Lower leg skin (tissue), 4 donors: ENCODE measurements at regions not wholly inside any gene's neighbourhood (a gene's known extent, or its start where the extent isn't known, plus 50 kb on each side); places are given as distances from the start of the nearest gene placed in this dataset.

Source experiments
- DNase-seq, 2 donors: peaks; one replicate each; pipeline ENCODE4 v3.0.0-alpha.2; 2019; ENCODE audit warnings: low spot score in 2 of 2
- H3K4me3 ChIP-seq: fragments of 200-600 bp; sonication (generic); 2 replicates; pipeline ENCODE4 v1.5.1; 2017; ENCODE audit warnings: mild to moderate bottlenecking, low read depth; ENCODE audit not compliant: poor library complexity, severe bottlenecking
- POLR2A ChIP-seq, 2 donors: fragments of 450-650 bp; IDR thresholded peaks; one replicate each; pipeline ENCODE4 v1.6.1; 2016 to 2017; ENCODE audit warnings: antibody characterized with exemption in 2 of 2, mild to moderate bottlenecking in 1 of 2, moderate library complexity in 1 of 2
- WGBS, 2 donors: methylation state at CpG; one replicate each; pipeline ENCODE4 v1.1.5; 2018; 5-methylcytosine and 5-hydroxymethylcytosine counted together
- intact Hi-C: fragments of 100-400 bp; cut with DNase I; formaldehyde crosslinking; loops from one replicate; pipeline ENCODE4 v1.15.0; 2023; ENCODE audit warnings: low total_unique reads
- TF ChIP-seq, protein P1 (sequence below), 3 donors: fragments of 450-650 bp; IDR thresholded peaks; one replicate each; pipeline ENCODE4 v1.5.1; 2016; ENCODE audit warnings: antibody characterized with exemption in 3 of 3, mild to moderate bottlenecking in 3 of 3, moderate library complexity in 2 of 3

DNA sequence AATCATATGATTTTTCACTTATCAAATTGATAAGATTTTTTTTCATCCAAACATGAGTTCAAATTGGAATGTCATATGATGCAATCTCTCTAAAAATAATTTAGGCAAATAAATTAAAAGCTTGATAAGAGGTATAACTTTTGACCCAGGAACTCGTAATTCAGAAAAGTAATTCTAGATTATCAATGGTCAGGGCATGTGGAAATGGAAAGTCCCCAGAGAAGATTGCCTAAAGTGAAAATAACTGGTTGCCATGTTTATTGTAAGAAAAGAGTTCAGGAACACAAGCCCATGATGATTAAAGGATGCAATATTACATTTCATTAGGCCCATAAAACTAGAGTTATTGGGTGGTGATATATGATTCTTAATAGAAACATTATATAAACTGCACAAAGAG lies 1514.8 kb downstream of the SI start:
- TF ChIP-seq, protein P1, sequence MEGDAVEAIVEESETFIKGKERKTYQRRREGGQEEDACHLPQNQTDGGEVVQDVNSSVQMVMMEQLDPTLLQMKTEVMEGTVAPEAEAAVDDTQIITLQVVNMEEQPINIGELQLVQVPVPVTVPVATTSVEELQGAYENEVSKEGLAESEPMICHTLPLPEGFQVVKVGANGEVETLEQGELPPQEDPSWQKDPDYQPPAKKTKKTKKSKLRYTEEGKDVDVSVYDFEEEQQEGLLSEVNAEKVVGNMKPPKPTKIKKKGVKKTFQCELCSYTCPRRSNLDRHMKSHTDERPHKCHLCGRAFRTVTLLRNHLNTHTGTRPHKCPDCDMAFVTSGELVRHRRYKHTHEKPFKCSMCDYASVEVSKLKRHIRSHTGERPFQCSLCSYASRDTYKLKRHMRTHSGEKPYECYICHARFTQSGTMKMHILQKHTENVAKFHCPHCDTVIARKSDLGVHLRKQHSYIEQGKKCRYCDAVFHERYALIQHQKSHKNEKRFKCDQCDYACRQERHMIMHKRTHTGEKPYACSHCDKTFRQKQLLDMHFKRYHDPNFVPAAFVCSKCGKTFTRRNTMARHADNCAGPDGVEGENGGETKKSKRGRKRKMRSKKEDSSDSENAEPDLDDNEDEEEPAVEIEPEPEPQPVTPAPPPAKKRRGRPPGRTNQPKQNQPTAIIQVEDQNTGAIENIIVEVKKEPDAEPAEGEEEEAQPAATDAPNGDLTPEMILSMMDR (IDR thresholded peaks at IDR 0.05), result no peak
- TF ChIP-seq POLR2A (IDR thresholded peaks at IDR 0.05), result no peak
- WGBS, 2 donors, result 54 to 79% methylated on average over 1 of the region's 1 CpG
- DNase-seq, result no peak
- H3K4me3 ChIP-seq, result no peak overlapping the region
- intact Hi-C loops, result no loop called here

DNA sequence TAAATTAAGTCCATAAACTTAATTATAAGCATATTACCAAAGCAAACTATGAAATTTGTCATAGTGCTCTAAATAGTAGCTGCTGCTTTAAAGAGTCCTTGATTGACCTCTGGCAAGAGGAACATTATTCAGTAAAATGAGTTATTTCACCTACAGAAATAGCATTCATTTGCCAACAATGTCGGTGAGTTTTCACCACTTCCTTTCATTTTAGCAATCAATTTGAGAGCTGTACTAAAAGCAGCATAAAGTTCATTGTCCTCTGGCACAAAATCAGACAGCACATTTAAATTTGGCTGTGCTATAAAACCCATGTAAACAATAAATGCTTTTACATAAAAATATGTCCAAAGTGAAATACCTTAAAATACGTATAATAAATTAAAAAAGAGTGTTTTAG lies 1515.7 kb downstream of the SI start:
- H3K4me3 ChIP-seq, result no peak overlapping the region
- TF ChIP-seq POLR2A (IDR thresholded peaks at IDR 0.05), result no peak
- TF ChIP-seq, protein P1 (IDR thresholded peaks at IDR 0.05), result no peak
- intact Hi-C loops, result no loop called here
- WGBS, 2 donors, result 33 to 38% methylated on average over 2 of the region's 2 CpGs
- no peak for DNase-seq

DNA sequence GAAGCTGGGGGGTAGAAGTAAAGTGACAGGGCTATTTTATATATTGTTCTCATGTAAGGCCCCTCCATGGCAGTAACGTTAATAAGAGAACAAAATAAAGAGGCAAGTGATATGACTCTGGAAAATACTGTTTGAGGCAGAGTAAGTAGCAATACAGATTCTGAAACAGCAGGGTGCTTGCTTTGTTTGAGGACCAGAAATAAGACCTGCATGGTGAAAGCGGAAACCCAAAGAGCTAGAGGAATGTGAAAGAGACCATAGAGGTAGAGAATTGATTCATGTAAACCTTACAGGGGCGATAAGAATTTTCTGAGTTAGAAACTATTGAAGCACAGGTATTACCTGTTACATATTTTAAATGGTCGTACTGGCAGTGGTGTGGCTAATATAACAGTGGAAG lies 1517.1 kb downstream of the SI start:
- 75 to 76% methylated on average over 4 of the region's 4 CpGs for WGBS, 2 donors
- intact Hi-C loops, result no loop called here
- TF ChIP-seq, protein P1 (IDR thresholded peaks at IDR 0.05), result no peak
- H3K4me3 ChIP-seq, result no peak overlapping the region
- no peak for DNase-seq

DNA sequence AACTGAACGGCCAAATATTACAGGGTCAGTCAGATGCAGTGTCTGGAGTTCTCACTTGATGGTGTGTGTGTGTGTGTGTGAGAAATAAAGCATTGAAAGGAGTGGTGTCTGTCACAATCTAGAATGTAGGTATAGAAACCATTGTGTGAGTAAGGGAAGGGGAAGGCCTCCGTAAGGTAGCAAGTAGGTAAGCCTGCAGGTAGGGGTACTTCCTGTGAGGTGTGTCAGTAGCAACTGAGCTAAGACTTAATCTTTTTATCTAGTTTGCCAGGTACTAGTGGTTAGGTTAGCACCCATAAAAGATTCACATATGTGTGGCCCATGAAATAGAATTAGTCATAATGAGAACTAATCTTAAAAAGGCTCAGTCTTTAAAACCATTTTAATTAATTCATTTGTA lies 1517.8 kb downstream of the SI start:
- TF ChIP-seq, protein P1 (IDR thresholded peaks at IDR 0.05), result no peak
- no peak for TF ChIP-seq POLR2A (IDR thresholded peaks at IDR 0.05)
- no peak overlapping the region for H3K4me3 ChIP-seq
- DNase-seq, result no peak
- intact Hi-C loops, result no loop called here
- 68 to 82% methylated on average over 2 of the region's 2 CpGs for WGBS, 2 donors

DNA sequence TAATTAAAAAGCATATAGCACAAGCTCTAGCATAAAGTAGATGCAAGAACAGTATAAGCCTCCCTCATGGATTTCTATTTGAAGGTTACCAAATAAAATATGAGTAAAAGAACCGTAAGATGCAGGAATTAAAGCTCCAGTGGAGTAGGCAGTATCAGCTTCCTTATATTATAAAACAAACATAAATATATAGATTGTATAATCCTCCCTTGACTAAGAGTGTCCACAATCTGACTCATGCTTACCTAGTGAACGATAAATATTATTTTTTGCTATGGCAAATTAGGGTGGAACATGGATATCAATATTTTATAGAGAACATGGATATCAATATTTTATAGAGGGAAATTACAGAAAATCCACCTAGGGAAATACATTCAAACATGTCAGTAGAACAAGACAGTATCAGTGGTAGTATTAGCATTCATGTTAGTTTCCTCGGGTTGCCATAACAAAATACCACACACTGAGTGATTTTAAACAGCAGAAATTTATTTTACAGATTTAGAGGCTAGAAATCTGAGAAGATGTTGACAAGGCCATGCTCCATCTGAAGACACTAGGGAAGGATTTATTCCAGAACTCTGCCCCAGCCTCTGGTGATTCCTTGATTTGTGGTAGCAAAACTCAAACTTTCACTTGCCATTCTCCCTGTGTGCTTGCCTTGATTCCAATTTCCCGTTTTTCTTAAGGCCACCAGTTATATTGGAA lies 1521.3 kb downstream of the SI start:
- 88% methylated on average over 4 of the region's 4 CpGs for WGBS, 2 donors
- intact Hi-C loops, result no loop called here
- DNase-seq, result no peak
- no peak for TF ChIP-seq POLR2A (IDR thresholded peaks at IDR 0.05)
- TF ChIP-seq, protein P1 (IDR thresholded peaks at IDR 0.05), result no peak
- no peak overlapping the region for H3K4me3 ChIP-seq

DNA sequence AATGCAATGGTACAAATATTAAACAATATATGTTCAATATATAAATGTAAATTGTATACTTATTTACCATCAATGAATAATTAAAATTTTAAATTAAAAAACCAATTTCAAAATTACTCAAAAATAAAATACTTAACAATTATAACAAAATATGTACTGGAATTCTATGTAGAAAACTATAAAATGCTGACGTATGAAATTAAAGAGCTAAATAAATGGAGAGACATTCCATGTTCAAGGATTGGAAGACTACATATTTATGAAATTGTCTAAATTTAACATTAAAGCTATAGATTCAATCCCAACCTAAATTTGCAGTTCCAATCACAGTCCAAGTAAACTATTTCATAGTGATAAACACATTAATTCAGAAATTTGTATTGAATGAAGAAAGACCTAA lies 1522.4 kb downstream of the SI start:
- H3K4me3 ChIP-seq, result no peak overlapping the region
- no peak for DNase-seq
- TF ChIP-seq, protein P1 (IDR thresholded peaks at IDR 0.05), result no peak
- 37 to 53% methylated on average over 1 of the region's 1 CpG for WGBS, 2 donors
- intact Hi-C loops, result no loop called here
